Hematopoietic multipotent progenitor cell treated with erythropoietin and hydrocortisone succinate and interleukin-3 and kit ligand, for 4 days (in vitro differentiated cells): ENCODE measurements at regions not wholly inside any gene's neighbourhood (a gene's known extent, or its start where the extent isn't known, plus 50 kb on each side); places are given as distances from the start of the nearest gene placed in this dataset.
"Not testable (repeated sequence)": the region's sequence is repeated elsewhere in the genome, so short reads cannot be mapped to it uniquely, and the experiment has no call there.

Experiments used
- DNase-seq: peaks from one replicate; pipeline ENCODE4 v3.0.0-alpha.2; 2015

DNA sequence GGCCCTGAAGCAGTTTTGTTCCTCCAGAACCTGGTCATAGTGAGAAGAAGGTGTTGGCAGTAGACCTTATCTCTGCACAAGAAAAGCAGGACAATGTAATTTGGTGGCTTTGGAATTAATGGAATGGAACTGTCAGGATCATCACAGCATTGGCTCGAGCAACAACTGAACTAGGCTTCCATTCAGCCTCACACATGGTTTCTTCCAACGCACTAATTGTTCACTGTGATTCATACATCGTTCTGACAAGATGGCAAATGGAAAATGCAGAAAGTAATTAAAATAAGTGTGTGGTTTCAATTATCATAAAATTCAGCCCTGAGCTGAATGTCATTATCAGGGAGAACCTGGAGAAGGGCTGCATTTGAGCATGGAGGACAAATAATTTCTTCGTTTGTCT is 80.6 kb downstream of the MFSD1 start:
- DNase-seq = no peak

DNA sequence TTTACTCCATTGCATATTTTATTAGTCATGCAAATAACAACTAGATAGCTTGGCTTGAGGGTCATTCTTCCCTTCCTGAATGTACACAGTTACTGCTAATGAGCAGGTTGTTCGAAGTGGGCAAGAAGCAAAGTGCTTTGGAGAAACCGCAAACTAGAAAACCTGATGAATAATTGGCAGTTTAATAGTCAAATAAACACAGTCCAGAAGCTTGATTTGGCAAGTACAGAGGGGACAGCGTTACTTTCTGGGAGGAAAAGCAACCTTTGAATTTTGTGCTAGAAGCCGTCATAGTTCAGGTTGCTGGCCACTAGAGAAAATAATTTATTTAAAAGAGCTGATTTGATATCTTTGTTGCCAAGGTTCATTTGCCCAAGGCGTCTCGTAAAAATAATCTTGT is 94.9 kb downstream of the MFSD1 start:
- DNase-seq = no peak

DNA sequence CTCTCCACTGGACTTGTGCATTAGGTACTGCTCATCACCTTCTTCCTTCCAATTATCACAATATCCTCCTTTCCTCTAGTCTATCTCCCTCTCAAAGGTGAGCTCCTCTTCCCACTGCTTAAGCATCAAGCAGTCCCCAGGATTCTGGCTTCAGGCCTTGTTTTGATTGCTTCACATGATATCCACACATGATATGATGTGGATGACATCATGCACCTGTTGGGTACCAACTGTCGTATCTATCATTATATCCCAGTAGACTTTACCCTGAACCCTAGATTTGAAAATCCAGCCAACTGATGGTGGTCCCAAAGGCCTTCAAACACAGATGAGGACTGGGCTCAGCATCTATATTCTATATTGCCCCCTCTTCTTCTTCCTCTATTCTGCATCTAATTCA is 104.9 kb downstream of the MFSD1 start:
- no peak for DNase-seq

DNA sequence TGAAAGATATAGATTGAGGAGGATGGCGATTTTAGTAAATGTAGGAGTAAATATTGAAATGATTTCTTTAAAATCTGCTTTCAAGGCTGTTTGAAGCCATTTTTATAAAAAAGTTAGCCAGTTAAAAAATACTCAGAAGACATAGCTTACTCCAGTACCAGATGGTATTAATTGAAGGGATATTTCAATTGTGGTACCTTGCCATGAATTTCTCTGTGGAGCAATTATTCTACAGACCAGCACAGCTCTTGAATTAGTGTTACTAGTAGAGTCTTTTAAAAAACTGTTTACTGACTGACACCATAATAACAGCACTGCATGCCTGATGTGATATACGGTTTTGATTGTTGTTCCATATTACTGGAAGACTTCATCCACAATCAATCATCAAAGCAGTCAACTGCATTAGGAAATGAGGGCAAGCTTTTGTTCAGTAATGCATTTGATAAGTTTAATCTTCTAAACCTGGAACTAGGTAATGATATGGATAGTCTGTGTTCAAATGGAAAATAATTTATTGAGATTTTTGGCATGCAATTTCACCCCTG is 106.4 kb downstream of the MFSD1 start:
- DNase-seq = no peak

DNA sequence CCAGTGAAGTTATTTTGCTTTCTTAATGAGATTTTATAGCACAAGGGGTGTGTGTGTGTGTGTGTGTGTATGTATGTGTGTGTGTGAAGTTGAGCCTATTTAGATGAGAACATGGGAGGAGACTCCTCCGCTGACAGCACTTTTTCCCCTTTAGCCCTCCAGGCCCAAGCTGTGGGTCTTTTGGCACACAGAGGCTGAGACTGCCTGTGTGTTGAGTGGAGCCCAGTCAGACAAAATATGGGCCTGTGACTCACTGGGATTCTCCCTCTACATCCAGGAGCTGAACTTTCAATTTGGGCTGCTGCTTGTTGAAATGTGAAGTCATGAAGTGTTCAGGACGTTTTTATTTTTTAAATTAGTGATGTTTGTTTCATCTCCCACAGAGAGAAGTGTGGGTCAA is 108.0 kb downstream of the MFSD1 start:
- no peak for DNase-seq

DNA sequence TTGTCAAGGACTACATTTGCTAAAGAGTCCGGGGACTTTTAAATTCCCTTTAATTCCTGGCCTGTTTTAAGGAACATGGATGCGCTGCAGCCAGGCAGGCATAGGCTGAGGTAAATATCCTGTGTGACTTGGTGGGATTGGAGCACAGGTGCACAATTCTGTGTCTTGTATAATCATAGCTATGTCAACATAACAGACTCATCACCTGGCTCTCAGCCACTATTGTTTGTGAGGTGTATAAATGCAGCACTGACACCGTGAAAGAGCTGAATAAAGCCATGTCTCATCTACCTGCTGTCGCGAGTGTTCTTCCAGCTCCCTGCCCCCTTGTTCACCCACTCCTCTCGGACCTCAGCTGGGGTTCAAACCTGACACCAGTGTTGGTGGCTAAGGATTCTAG is 109.7 kb downstream of the MFSD1 start:
- no peak for DNase-seq

DNA sequence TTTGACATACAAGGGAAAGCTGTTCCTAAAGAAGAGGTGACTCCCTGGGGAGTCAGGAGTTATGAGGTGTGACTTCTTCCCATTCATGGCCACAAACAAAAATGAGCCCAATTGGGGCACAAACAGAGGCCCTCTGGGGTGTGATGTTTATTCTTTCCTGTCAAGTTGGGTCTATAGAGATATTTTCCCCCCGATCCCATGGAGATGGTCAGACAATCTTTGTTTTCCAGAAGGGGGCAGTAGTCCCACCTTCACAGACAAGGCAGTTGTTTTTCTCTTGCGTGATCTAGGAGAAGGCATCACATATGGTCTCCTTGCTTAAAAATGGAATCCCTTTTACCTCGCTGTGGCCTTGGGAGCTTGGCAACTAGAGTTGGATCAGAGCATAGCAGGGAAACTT is 110.3 kb downstream of the MFSD1 start:
- DNase-seq = peak; percentile 13

DNA sequence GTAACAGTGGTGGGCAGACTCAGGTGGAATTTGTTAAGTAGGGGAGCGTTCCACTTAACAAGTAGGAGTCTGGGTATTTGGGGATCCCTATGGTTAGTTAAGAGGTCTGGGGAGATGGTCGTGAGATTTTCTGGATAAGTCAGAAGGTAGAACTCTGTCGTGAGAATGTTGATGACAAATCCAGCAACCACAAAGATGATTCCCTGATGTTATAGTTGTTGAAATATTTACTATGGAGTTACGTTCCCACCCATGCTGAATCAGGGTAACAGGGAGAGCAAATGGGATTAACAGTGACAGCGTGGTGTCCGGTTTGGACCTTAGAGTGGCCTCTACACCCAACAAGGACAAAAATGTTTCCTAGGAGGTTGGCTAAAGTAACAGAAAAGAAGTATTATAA is 110.8 kb downstream of the MFSD1 start:
- DNase-seq = no peak

DNA sequence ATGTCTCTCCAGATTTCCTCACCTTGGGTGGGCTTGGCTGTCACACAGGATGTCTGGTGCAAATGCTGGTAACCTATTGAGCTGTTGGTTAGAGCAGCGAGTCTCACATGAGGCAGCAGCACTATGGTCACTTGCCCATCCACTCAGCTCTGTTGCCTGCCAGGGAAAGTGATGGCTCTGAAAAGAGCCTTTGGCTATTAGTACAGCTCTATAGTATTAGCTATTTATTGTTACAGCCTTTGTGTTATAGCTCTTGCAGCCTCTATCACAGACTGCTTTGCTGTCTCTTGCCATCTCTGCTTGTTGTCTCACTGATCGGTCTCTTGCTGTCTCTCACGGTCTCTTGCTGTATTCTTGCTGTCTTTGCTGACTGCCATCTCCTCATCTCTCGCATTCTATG is 114.3 kb downstream of the MFSD1 start:
- DNase-seq = no peak

DNA sequence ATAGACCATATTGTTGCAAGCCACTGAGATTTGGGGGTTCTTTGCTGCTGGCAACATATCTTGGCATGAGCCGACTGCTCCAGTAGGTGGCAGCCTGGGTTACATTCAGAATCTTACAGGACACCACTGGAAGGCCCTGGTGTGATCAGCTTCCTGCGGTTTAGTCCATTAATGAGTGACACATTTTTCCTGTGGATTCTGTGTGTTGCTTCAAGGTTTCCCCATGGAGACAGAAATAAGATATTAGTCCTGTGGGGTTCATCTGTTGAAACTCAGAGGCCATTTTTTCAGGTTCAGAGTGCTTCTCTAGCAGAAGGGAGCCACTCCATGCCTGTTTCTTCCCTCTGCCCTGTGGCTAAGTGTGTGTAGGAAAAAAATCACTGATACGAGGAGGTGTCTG is 116.2 kb downstream of the MFSD1 start:
- DNase-seq = peak; percentile 71

DNA sequence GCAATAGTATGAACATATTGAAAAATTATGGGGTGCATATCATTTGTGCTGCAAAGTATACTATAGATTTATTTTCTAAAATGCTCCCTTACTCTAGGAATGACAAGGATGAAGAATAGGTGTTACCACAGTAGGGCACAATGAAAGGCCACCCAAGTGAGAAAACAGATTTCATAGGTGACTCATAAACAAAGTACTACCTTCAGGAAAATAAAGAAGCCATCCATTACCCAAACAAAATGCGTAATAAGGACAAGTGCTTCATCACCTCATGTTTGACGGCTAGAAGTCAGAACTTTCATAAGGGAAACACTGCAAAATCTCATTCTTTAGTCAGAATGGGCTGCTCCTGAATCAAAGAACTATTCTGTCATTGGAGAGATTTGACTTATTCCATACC is 116.6 kb downstream of the MFSD1 start:
- DNase-seq = no peak

DNA sequence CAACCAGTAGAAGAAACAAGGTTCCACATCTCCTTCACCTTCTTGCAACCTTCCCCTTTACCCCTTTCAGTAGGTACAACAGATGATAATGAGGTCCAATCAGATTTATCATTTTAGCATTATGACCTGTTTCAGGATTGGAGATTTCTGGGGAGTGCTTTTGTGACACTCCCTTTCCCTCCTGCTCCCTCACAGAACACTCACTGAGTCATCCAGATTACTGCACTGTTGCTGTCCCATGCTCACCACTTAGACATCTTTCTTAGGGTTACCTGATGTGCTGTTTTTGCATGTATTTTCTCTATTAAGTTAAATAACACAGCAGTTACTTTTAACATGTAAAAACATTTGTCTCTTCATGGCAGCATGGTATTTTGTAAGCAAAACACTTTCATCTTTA is 118.5 kb downstream of the MFSD1 start:
- DNase-seq = no peak

DNA sequence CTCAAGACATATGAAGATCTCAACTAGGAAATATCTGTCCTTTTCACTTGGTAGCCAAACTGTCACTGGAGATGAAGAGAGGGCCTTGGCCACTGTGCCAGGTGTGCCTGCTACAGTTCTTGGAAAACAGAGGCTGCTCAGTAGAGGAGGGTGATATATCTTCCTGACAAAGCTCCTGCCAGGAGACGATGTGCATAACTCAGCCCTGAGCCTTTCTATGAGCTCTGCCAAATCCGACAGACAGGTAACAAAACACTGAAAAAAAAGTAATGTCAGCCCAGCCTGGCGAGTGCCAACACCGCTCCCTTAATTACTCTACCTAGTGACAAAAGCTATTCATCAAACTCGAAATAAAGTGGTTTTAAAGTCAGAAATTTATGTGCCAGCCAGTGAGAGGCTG is 123.2 kb downstream of the MFSD1 start:
- DNase-seq = no peak

DNA sequence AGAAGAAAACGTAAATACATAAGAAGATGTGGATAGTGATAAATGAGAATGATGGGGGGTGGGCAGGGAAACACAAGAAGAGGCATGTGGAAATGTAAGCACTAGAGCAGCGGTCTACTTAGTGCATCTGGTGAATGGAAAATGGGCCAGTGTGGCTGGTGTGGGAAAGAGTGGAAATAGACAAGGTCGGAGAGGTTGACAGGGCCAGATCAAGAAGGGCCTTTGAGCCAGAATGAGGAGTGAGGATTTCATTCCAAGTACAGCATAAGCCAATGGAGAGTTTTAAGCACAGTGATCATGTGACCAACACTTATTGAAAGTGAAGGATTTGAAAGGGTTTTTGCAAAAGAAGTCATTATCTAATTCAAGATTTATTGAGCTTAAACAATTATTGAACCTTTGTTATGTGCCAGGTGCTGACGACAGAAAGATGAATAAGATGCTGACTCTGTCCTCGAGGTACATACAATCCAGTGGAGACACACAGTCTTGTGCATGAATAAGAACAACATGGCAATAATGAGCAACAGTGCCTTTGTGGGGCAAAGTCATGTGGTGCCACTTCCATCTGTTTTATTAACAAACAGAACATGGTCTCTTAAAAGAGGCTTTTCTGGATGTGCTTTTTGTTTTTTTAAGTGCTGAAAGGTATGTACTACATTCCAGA is 124.1 kb downstream of the MFSD1 start:
- no peak for DNase-seq

DNA sequence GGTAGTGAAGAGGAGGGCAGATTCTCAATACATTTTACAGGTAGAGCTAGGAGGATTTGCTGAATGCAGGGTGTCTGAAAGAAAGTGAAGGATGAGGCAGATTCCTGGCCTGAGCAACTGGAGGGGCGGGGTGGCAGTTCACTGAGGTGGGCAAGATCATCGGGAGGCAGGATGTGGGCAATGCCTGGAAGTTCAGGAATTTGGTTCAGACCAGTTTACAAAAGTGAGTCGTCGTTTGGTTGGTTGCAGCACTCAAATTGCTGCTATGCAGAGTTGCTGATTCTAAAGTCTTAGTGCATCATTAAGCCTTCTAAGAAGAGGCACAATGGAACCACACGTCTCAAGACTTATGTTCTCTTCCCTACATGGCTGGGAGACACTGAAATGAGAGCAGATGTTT is 134.0 kb downstream of the MFSD1 start:
- DNase-seq = no peak

DNA sequence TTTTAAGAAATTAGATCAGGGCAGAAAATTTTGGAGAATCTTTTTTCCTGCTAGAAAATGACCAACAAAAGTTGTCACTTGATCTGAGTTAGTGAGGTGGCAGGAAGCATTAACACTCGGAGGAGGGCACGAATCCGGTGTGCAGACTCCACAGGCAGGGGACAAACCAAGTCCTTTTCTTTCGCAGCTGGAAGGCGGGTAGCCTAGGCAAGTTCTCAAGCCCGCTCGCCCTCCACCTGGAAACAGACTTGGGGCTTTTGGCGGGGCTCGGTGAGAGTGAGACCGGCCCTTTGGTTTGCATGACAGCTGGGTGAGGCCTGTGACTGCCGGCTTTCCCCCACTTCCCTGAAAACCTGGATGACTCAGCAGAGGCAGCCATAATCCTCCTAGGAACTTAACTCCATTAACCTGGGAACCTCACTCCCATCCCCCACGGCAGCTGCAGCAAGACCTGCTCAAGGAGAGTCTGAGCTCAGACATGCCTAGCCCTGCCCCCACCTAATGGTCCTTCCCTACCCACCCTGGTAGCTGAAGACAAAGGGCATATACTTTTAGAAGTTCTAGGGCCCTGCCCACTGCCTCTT is 134.8 kb downstream of the MFSD1 start:
- DNase-seq = no peak

DNA sequence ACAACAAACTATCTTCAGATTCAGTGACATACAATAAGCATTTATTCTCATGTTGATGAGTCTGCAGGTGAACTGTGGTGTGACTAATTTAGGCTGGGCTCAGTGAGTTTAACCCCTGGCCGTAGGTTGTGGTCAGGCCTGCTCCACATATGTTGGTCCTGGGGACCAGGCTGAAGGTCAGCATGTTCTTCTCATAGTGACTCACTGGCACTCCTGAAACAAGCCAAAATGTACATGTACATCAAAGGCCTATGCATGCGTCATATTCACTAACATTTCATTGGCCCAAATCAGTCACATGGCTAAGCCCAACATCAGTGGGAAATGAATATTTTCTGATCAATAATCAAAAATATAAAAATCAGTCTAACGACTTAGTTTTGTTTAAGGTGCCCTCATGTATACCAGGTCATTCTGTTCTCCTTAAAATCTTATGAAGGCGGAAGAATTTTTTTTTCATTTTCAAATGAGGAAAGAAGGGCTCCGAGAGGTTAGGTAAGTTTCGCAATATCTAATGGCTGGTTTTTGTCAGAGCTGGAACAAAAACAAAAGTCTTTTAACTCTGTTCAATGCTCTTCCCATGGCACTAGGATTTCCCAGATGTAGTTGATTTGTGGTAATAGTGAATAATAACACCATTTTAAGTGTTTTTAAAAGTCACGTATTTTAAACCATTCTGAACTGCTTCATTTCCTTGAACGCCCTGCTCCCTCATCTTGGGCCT is 148.5 kb downstream of the MFSD1 start:
- DNase-seq = no peak

DNA sequence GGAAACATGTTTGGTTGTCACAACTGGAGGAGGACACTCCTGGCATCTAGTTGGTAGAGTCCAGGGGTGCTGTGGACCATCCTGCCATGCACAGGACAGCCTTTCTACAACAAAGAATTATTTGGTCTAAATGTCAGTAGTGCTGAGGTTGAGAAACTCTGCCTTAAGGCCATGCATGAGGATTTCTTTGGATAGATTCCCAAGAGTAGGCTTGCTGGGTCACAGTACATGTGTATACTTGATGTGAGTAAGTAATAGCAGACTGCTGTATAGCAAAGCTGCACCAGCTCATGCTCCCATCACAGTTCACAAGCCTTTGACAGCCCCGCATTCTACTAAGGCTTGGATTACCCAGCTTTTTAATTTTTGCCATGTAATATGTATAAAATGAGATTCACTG is 151.3 kb downstream of the MFSD1 start:
- no peak for DNase-seq

DNA sequence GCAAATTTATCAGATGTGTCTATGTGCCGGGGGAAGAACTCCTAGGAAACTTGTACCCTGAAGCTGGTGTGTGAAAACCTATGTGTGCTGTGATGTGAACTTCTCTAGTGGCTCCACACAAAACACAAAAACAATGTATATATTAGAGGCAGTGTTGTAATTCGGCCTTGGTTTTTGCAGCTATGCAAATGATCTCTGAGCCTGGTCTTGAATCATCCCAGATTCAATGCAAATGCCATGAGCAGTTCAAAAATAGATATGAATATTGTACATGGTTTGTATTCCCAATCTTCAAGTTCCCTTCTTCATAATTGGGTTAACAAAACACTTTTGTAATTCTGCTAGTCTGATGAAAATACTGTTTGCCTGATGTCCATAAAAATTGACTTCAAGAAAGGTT is 152.6 kb downstream of the MFSD1 start:
- no peak for DNase-seq

DNA sequence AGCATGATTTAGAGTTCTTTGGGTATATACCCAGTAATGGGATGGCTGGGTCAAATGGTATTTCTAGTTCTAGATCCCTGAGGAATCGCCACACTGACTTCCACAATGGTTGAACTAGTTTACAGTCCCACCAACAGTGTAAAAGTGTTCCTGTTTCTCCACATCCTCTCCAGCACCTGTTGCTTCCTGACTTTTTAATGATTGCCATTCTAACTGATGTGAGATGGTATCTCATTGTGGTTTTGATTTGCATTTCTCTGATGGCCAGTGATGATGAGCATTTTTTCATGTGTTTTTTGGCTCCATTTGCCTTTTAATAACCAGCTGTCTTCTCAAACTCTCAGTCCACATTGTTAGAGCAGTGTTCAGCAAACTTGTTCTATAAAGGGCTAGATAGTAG is 155.9 kb downstream of the MFSD1 start:
- DNase-seq = not testable (repeated sequence)

DNA sequence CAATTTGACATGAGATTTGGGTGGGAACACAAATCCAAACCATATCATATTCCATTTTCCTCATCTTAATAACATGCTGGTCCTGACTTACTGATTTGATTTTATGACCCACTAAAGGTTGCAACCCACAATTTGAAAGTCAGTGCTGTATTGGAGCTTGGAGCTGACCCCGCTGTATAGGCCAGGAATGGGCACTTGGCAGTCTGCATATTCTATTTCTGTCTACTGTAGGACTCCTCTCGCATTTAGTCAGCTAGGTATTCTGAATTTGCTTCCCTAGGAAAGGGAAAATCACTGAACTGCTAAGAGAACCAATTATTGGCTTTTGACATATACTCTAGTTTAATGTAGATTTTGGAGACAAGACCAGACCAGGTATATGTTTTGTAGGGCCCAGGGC is 157.0 kb downstream of the MFSD1 start:
- DNase-seq = no peak

DNA sequence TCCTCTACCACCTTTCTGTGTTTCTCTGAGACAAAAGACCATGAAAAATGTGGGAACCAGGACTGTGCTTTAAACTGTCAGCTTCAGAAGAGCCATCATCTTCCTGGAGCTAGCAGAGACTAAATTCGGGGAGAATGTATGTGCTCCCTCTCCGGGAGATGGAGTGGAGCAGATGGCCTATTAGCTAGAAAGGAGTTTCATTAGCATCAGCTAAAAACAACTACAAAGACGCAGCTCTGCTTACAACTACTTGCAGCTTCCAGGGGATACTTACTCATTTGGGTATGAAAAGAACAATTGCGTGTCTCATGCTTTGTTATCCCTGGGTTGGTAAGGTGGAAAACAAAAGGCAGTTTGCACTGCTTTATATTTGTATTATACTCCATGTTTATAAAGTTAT is 159.6 kb downstream of the MFSD1 start:
- no peak for DNase-seq

DNA sequence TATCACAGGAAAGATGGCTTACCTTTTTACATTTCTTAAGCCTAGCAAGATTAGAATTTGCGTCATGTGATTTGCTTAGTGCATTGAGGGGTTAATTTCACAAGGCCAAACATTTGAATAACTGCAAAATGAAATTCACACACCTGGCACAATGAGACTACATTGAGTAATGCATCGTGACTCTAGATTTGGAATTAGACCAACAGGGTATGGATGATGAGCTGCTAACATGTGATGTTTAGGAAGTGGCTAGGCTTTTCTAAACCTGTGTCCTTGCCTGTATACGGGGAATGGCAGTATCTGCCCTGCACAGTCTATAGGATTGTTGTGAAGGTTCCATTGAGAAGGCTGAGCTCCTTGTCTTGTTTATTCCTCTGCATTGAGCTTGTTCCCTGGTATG is 160.1 kb downstream of the MFSD1 start:
- DNase-seq = no peak

DNA sequence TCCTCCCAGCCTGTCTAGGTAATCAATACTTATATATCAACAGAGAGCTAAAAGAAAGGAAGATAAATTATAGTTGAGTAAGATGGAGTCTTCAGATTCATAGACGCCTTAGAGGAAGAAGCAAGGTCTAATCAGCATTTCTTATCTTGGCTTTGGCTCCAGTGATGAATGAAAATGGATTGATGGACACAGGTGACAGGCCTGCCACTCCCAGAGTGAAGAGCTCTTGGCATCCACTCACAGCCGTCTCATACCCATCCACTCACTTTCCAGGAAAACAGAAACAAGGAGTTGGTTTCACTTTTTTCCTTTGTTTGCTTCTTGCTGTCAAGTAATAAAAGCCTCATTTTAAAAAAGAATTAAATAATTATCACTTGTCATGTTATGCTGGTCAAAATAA is 168.2 kb downstream of the MFSD1 start:
- no peak for DNase-seq
